LNCaP clone FGC (cell line): ENCODE measurements at regions not wholly inside any gene's neighbourhood (a gene's known extent, or its start where the extent isn't known, plus 50 kb on each side); places are given as distances from the start of the nearest gene placed in this dataset.

Experiments used
- DNase-seq: peaks from one replicate; pipeline ENCODE4 v3.0.0-alpha.2; 2011; ENCODE audit warnings: low read depth
- H3K4me3 ChIP-seq: 2 replicates; pipeline ENCODE4 v1.5.1; 2011; ENCODE audit warnings: mild to moderate bottlenecking, low read depth, low read length, control low read depth
- TF ChIP-seq, protein P1 (sequence below): IDR thresholded peaks from 2 replicates; pipeline ENCODE4 v1.5.1; 2012; ENCODE audit warnings: mild to moderate bottlenecking; ENCODE audit not compliant: control insufficient read depth, insufficient read depth; ENCODE audit errors: extremely low read depth

DNA sequence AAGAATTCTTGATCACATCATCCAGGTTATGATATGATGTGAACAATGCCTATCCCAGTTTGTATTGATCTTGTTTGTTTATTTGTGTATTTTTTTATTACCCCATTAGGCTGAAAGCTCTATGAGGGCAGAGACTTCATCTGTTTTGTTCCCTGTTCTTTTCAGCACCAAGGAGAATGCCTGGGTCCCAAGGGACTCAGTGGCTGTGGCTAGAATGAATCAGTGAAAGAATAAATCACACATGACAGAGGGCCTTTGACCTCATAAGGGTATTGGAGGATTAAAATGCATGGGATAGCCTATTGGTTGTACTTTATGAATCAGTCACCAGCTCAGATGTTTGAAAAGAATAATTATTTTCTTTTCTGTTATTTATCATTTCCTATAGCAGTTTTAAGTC, 292.2 kb downstream of the GAS1 start:
- H3K4me3 ChIP-seq, result no peak overlapping the region
- TF ChIP-seq, protein P1, sequence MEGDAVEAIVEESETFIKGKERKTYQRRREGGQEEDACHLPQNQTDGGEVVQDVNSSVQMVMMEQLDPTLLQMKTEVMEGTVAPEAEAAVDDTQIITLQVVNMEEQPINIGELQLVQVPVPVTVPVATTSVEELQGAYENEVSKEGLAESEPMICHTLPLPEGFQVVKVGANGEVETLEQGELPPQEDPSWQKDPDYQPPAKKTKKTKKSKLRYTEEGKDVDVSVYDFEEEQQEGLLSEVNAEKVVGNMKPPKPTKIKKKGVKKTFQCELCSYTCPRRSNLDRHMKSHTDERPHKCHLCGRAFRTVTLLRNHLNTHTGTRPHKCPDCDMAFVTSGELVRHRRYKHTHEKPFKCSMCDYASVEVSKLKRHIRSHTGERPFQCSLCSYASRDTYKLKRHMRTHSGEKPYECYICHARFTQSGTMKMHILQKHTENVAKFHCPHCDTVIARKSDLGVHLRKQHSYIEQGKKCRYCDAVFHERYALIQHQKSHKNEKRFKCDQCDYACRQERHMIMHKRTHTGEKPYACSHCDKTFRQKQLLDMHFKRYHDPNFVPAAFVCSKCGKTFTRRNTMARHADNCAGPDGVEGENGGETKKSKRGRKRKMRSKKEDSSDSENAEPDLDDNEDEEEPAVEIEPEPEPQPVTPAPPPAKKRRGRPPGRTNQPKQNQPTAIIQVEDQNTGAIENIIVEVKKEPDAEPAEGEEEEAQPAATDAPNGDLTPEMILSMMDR, result no peak
- no peak for DNase-seq

DNA sequence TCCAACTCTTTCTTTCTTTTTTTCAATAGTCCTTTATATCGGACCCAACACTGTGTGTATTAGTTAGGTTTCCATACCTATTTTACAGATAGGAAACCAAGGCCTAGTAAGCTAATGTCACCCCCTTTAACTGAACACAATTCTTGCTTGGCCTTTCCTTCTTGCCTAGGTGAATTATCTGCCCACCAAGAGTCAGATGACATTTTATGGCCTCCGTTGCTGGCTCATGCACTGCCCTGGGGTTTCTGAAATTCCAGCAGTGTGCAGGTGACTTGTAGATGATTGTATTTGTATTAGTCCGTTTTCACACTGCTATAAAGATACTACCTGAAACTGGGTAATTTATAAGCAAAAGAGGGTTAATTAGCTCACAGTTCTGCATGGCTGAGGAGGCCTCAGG, 293.8 kb downstream of the GAS1 start:
- no peak for DNase-seq
- TF ChIP-seq, protein P1, result no peak
- no peak overlapping the region for H3K4me3 ChIP-seq

GRCh38 chr9:86652736-86653135, 294.6 kb downstream of the GAS1 start:
- H3K4me3 ChIP-seq, result no peak overlapping the region
- TF ChIP-seq, protein P1, result no peak

DNA sequence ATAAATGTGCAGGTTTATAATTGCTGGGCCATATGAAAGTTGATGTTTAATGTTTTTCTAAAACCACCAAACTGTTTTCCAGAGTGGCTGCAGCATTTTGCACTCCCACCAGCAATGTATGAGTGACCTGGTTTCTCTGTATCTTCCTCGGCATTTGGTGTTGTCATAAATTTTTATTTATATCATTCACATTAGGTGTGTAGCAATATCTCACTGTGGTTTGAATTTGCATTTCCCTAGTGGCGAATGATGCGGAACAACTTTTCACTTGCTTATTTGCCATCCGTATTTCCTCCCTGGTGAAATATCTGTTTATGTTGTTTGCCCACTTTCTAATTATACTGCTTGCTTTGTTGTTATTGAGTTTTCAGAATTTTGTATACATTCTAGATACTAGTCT, 295.7 kb upstream of the TUT7 start:
- no peak overlapping the region for H3K4me3 ChIP-seq
- no peak for DNase-seq
- TF ChIP-seq, protein P1, result no peak

More at GRCh38 chr9:86652736-86653135, 294.6 kb downstream of the GAS1 start:
- no peak for DNase-seq

DNA sequence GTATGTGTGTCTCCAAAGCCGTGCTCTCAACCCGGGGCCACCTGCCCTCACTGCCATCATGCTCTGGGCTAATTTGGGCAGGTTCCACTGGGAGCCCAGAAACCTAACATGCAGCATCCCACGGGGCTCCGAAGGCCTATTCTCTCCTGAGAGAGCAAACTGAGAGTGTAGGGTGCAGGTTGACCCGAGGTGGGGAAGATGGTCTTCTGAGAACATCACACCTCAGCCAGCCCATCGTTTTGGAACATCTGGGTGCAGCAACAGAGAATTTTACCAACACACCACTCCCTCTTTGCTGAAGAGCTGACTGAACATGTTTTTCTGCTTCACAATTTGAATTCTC, 294.6 kb upstream of the TUT7 start:
- TF ChIP-seq, protein P1, result no peak

GRCh38 chr9:86648156-86648827, 294.1 kb upstream of the TUT7 start:
- TF ChIP-seq, protein P1, result no peak

More for the DNA sequence above, 294.6 kb upstream of the TUT7 start:
- no peak for DNase-seq
- H3K4me3 ChIP-seq, result no peak overlapping the region

DNA sequence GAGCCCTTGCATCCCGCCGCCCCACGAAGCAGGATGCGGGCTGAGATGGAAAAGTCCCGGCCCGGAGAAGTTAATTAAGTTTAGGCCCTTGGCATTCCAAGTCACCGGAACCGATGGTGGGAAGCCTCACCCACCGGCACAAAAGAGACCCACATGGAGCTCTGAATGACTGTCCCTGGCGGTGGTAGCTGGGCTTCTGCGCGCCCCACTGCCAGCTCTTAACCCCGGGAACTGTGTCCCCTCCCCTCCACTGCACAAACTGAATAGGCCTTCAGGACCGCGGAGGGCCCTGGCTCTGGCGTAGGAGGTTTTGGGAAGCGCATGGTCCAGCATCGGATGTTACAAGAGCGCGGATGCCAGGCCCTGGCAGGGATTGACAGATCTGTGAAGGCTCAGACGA, 291.1 kb upstream of the TUT7 start:
- TF ChIP-seq, protein P1, result no peak
- no peak overlapping the region for H3K4me3 ChIP-seq
- no peak for DNase-seq

More at GRCh38 chr9:86648156-86648827, 294.1 kb upstream of the TUT7 start:
- DNase-seq, result no peak
- no peak overlapping the region for H3K4me3 ChIP-seq
